ENCODE measurements at regions not wholly inside any gene's neighbourhood (a gene's known extent, or its start where the extent isn't known, plus 50 kb on each side); places are given as distances from the start of the nearest gene placed in this dataset.

DNA sequence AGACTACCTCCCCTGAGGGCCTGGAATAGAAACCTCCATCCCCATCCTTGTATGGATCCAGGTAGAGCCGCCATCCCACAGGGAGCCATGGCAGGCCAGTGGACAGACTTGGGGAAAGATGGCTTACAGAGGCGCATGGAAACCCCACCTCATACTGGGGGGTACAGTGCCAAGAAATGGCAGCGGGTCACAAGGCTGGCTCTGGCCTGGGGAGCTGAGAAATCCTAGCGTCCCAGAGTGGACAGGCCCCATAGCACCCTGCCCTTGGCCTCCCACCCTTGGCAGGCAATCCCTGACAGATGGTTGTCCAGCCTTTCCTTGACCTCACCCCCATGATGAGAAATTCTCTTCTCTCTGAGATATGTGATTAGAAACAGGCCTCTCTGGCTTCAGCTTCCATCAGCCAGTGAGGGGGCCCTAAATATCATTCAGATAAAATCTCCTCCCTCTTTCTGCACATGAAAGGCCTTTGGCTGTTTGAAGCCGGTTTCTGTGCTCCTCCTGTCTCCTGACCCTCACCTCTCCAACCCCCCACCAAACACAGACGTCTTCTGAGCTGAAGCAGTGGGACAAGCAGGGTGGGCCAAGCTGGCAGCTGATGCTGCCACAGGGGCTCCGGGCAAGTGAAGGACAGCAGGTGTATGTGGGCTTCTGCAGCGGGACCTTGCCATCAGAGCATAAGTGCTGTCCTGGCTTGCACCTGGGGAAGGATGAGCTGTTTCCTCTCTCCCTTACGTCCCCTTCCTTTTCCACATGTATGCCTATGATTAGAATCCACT, 204.4 kb upstream of the MAMLD1 start:
- Histone ChIP-seq H3K9me3 (replicated peaks) (no peaks in the 10 kb centered on the region), H3K27ac (no peak overlapping the region), H3K27me3 (no peaks in the 10 kb centered on the region), H3K36me3 (no peaks in the 10 kb centered on the region), H3K4me3 (no peak overlapping the region), H3K4me1 (peaks cover 29% of the 10 kb centered on the region)
- DNase-seq: no peak

DNA sequence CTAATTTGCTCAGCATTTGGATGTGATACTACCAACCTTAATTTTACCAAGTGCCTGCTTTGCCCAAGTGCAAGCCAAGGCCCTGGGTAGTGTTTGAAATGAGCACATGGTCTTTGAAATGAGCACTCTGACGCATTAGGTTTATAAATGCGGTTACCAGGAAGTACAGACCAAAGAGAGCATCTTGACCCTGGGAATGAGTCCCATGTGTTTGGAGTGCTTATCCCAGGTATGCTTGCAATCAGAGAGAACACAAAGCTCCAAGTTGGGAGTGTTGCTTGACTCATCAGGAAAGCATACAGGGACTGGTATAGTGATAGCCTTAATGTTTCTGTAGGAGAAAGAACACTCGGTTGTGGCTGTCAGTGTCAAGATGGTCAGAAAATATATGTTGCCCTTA, 203.6 kb upstream of the MAMLD1 start:
- Histone ChIP-seq H3K9me3 (replicated peaks) (no peaks in the 10 kb centered on the region), H3K27ac (no peak overlapping the region), H3K27me3 (no peaks in the 10 kb centered on the region), H3K36me3 (no peaks in the 10 kb centered on the region), H3K4me3 (no peak overlapping the region), H3K4me1 (peaks cover 29% of the 10 kb centered on the region)
- no peak for DNase-seq

DNA sequence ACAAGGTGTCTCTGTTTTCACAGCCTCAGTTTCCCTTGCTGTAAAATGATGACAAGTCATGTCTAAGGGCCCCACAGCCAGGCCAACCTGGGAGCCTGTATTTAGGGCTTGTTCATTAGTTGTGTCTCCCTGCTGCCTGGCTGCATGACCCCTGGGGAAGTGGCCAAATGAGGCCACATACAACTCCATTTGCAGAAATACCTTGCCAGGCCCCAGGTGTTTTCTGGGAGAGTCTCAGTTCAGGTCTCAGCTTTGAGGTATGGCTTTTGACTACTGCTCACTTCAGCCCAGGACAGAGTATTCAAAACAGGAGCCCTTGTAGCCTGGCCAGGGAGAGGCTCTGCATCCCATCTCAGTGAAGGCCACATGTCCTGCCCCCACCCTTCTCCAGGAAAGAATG, 202.5 kb upstream of the MAMLD1 start:
- H3K4me1 ChIP-seq: peaks cover 21% of the 10 kb centered on the region
- no peaks in the 10 kb centered on the region for H3K9me3 ChIP-seq (replicated peaks)
- H3K36me3 ChIP-seq: no peaks in the 10 kb centered on the region
- H3K27me3 ChIP-seq: no peaks in the 10 kb centered on the region
- no peak overlapping the region for H3K4me3 ChIP-seq
- no peak overlapping the region for H3K27ac ChIP-seq
- DNase-seq: no peak

DNA sequence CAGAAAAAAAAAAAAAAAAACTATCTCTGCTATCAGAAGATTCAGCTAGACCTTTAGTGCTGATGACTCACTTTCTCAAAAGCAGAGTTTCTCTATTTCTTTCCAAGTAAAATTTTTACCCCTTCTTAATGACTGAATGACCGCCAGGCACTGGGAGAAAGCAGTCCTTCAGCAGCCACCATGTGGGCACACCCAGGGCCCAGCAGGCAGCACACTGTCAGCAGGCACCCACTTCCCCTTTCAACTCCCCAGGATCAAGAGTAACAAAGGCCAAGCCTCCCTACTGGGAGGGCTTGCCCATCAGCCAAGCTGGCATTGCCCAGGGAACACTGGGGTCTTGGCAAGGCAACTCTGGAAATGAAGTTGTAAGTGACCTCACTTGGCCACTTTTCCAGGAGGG, 201.9 kb upstream of the MAMLD1 start:
- Histone ChIP-seq H3K36me3 (no peaks in the 10 kb centered on the region), H3K4me1 (peaks cover 16% of the 10 kb centered on the region; the same call in 1 of the 2 replicates), H3K27ac (no peak overlapping the region), H3K4me3 (no peak overlapping the region), H3K9me3 (replicated peaks) (no peaks in the 10 kb centered on the region), H3K27me3 (no peaks in the 10 kb centered on the region)
- DNase-seq: no peak

DNA sequence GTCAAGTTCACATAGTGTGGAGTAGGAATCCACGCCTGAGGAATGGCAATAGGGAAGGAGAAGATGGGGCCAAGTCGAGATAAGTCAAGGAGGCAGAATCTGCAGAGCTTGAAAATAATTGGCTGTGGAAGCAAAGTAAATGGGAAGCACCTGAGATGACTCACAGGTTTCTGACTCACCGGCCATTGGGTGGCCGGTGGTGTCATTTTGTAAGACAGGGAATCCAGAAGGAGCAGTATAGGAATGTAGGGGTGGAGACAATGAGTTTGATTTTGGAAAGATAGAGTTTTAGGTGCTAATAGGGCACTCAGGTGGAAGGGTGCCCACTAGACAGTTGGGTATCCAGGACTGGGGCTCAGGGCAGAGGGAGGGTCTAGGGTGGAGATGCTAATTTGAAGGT, 201.0 kb upstream of the MAMLD1 start:
- Histone ChIP-seq H3K27me3 (no peaks in the 10 kb centered on the region), H3K27ac (no peak overlapping the region), H3K4me1 (peaks cover 7% of the 10 kb centered on the region; the same call in 1 of the 2 replicates), H3K9me3 (replicated peaks) (no peaks in the 10 kb centered on the region), H3K4me3 (no peak overlapping the region), H3K36me3 (no peaks in the 10 kb centered on the region)
- DNase-seq: no peak

DNA sequence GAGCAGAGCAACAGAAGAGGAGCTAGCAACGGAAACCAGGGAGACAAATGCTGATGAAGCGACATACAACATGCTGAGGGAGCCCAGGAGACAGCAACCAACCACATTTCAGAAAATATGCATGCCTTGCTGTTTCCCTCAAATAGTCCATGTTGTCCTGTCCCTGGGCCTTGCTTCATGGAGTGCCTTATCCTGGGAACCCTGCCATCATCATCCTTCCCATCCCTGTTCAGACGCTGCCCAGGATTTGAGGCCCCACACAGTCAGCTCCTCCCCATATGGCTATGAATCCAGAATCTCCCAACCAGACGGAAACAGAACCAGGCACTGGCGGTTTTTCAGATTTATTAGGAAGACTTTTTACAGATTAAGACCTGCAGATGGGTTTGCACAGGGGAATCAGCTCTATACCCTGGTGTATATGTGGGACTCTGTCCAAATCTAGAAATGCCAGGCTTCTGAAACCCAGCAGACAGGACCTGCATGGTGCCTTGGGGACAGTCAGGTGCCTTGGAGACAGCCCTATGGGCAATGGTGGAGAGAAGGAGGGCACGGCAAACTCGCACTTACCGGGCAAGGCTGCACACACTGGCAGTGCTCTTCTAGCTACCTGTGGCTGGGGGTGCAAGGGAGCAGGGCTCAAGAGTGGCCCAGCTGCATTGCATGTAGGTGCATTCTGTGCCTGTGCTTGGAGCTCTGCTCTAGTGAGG, 199.7 kb upstream of the MAMLD1 start:
- H3K4me3 ChIP-seq: no peak overlapping the region
- no peaks in the 10 kb centered on the region for H3K9me3 ChIP-seq (replicated peaks)
- H3K4me1 ChIP-seq: no peaks in the 10 kb centered on the region
- H3K27ac ChIP-seq: no peak overlapping the region
- DNase-seq: no peak
- no peaks in the 10 kb centered on the region for H3K36me3 ChIP-seq
- no peaks in the 10 kb centered on the region for H3K27me3 ChIP-seq

DNA sequence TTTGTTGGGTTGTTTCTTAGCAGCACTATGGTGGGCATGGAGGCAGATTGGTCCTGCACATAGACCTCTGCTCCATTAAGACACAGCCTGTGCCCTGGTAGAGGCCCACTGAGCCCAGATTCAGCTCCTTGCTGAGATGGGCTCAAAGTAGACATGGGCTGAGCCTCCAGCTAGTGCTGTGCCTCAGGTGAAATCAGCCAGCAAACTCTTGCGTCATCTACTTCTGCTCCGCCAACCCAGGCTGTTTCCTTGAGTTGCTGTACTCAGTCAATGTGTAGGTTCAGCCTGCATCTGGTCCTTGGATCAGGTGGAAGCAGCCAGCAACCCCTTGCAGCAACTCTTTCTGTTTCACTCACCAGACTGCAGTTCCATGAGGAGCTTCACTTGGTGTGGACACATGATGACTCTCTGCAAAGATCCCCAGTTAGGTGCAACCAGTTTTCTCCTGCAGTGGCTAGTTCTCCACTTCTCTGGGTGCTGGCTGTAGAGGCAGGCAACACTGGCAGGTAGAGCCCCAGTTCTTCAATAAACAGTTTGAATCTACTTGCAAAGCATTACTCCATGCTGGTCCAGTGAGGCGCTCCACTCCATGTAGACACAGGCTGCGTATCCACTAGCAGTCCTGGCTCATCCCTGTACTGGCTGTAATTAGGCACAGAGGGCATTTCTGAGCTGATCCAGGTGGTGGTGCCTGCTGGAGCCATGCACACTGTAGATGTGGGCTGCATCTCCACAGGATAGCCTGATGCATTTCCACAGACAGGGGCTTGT, 199.0 kb upstream of the MAMLD1 start:
- Histone ChIP-seq H3K4me3 (no peak overlapping the region), H3K36me3 (no peaks in the 10 kb centered on the region), H3K9me3 (replicated peaks) (no peaks in the 10 kb centered on the region), H3K27me3 (no peaks in the 10 kb centered on the region), H3K27ac (no peak overlapping the region), H3K4me1 (no peaks in the 10 kb centered on the region)
- DNase-seq: no peak

GRCh38 chrX:150164971-150165600, 198.0 kb upstream of the MAMLD1 start:
- Histone ChIP-seq H3K36me3 (no peaks in the 10 kb centered on the region), H3K4me1 (no peaks in the 10 kb centered on the region), H3K27me3 (no peaks in the 10 kb centered on the region), H3K27ac (no peak overlapping the region), H3K9me3 (replicated peaks) (no peaks in the 10 kb centered on the region), H3K4me3 (no peak overlapping the region)
- no peak for DNase-seq

GRCh38 chrX:150165776-150166610, 197.1 kb upstream of the MAMLD1 start:
- no peaks in the 10 kb centered on the region for H3K4me1 ChIP-seq
- no peaks in the 10 kb centered on the region for H3K36me3 ChIP-seq
- no peak overlapping the region for H3K4me3 ChIP-seq
- H3K27me3 ChIP-seq: no peaks in the 10 kb centered on the region
- no peaks in the 10 kb centered on the region for H3K9me3 ChIP-seq (replicated peaks)
- DNase-seq: no peak
- H3K27ac ChIP-seq: no peak overlapping the region

DNA sequence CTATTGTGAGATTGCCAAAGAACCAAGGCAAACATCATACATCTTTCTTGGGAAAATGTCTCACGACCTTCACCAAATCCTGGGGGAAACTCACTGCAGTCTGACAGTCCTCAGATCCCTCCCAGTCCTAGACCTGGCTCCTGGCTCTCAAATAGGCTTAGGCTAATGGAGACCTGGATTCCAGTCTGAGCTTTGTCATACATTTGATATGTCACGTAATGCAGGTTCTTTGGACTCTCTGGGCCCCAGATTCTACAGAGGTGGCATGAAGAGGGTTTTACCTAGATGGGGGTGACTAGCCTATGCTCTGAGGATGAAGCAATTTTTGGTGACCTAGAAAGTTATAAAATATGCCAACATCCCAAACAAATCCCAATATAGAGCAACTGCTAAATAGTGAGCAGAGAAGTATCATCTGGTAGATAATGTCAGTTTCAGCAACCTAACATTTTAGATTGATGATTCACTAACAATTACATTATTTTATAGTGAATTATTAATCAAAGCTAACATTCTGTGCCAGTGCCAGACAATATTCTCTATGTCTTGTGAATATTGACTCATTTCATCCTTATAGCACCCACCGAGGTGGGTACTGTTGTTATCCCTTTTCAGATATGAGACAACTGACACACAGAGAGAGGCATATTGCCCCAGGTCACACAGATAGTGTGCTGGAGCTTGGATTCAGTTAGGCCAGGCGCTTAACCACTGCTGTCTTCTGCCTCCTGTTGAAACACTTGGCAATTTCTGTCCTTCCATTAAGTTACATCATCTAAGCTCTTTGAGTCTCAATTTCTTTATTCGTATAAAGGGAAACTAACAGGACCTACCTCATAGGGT, 195.4 kb upstream of the MAMLD1 start:
- Histone ChIP-seq H3K9me3 (replicated peaks) (no peaks in the 10 kb centered on the region), H3K36me3 (no peaks in the 10 kb centered on the region)
- DNase-seq: no peak

DNA sequence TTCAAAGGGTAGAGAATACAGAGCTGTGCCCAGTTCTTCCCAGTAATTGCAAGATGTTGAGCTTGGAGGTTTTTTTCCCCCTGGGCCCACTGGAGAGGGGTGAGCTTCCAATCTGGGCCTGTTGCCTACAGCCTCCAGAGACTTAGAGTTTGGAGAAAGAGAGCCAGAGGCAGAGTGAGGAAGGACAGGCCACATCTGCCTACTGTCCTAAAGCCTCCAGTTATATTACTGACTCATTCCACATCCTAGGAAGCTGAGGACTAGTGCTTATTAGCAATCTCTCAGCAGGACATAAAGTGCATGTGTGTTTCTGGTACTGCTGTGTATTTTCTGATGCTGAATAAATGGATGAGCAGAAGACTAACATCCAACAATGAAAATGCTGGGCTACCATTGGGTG, 181.0 kb upstream of the MAMLD1 start:
- H3K4me1 ChIP-seq: peaks cover 16% of the 10 kb centered on the region
- H3K27me3 ChIP-seq: no peaks in the 10 kb centered on the region
- no peak for DNase-seq

More for the DNA sequence above, 195.4 kb upstream of the MAMLD1 start:
- no peaks in the 10 kb centered on the region for H3K4me1 ChIP-seq
- H3K4me3 ChIP-seq: no peak overlapping the region
- no peak overlapping the region for H3K27ac ChIP-seq
- no peaks in the 10 kb centered on the region for H3K27me3 ChIP-seq

GRCh38 chrX:150184491-150184890, 178.6 kb upstream of the MAMLD1 start:
- Histone ChIP-seq H3K36me3 (no peaks in the 10 kb centered on the region), H3K4me3 (no peak overlapping the region), H3K27me3 (no peaks in the 10 kb centered on the region), H3K4me1 (peaks cover 16% of the 10 kb centered on the region), H3K9me3 (replicated peaks) (no peaks in the 10 kb centered on the region), H3K27ac (peak overlapping the region; percentile 58)
- DNase-seq: peak; percentile 62 to 84

More for the DNA sequence above, 181.0 kb upstream of the MAMLD1 start:
- H3K9me3 ChIP-seq (replicated peaks): no peaks in the 10 kb centered on the region
- no peak overlapping the region for H3K4me3 ChIP-seq
- no peak overlapping the region for H3K27ac ChIP-seq
- no peaks in the 10 kb centered on the region for H3K36me3 ChIP-seq

DNA sequence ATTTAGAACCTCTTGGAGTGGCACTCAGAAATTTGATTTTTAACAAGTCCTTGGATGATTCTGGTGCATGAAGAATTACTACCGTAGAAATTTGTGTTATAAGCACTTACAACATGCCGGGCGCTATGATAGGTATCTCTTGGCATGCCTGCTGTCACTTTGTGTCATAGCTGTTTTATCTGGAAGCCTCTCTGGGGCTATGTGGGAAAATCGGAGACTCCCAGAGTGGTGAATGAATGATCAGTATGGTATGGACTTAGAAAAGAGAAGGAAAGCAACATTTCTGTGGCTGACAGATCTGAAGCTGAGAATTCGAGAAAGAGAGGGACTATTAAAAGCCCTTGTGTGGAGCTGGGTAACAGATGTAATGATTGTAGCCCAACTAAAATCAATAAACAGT, 177.4 kb upstream of the MAMLD1 start:
- Histone ChIP-seq H3K4me3 (no peak overlapping the region), H3K4me1 (peaks cover 16% of the 10 kb centered on the region), H3K9me3 (replicated peaks) (no peaks in the 10 kb centered on the region), H3K36me3 (no peaks in the 10 kb centered on the region), H3K27ac (no peak overlapping the region), H3K27me3 (no peaks in the 10 kb centered on the region)
- DNase-seq: no peak
